Body of pancreas (tissue), 4 donors: ENCODE measurements at regions not wholly inside any gene's neighbourhood (a gene's known extent, or its start where the extent isn't known, plus 50 kb on each side); places are given as distances from the start of the nearest gene placed in this dataset.

Experiments
- ATAC-seq: fragments of 150-250 bp; one replicate; pipeline ENCODE4 v1.9.1; 2016
- DNase-seq, 4 donors: peaks; one replicate each; pipeline ENCODE4 v3.0.0-alpha.2; 2019
- H3K27ac ChIP-seq, 4 donors: fragments of 200-600 bp; sonication (generic); 1 replicate in 3 of 4; 2 replicates in 1 of 4; pipeline versions ENCODE4 v1.5.1 to v1.6.1; 2016 to 2019; ENCODE audit warnings: mild to moderate bottlenecking in 1 of 4, mixed read lengths in 1 of 4, moderate library complexity in 1 of 4
- H3K27me3 ChIP-seq, 2 donors: fragments of 200-600 bp; sonication (generic); one replicate each; pipeline ENCODE4 v1.6.0; 2016; ENCODE audit warnings: mild to moderate bottlenecking in 1 of 2
- H3K36me3 ChIP-seq, 2 donors: fragments of 200-600 bp; sonication (generic); replicated peaks in 1 of 2; 2 replicates each; pipeline ENCODE4 v1.5.1; 2016; ENCODE audit warnings: low read depth in 2 of 2; ENCODE audit not compliant: insufficient read depth in 1 of 2
- H3K4me1 ChIP-seq: fragments of 200-600 bp; sonication (generic); one replicate; pipeline ENCODE4 v1.6.0; 2016
- H3K4me3 ChIP-seq, 2 donors: fragments of 200-600 bp; sonication (generic); 1 replicate in 1 of 2; 2 replicates in 1 of 2; pipeline ENCODE4 v1.5.1; 2016 to 2019
- H3K9me3 ChIP-seq, 3 donors: fragments of 200-600 bp; sonication (generic); 1 replicate in 2 of 3; 2 replicates in 1 of 3; pipeline ENCODE4 v1.5.1; 2016
- CTCF ChIP-seq, 7 experiments: fragments of 450-650 bp in 4 of 7; fragments of 200-600 bp in 3 of 7; sonication (generic) in 3 of 7; IDR thresholded peaks; one replicate each; pipeline ENCODE4 v1.5.1; 2016 to 2019; ENCODE audit warnings: antibody characterized with exemption in 7 of 7
- POLR2A ChIP-seq, 3 donors: fragments of 450-650 bp; IDR thresholded peaks; one replicate each; pipeline ENCODE4 v1.6.1; 2016; ENCODE audit warnings: antibody characterized with exemption in 3 of 3, mild to moderate bottlenecking in 2 of 3
- WGBS, 2 donors: methylation state at CpG; one replicate each; pipeline ENCODE4 v1.1.5; 2017; 5-methylcytosine and 5-hydroxymethylcytosine counted together
- intact Hi-C: fragments of 100-400 bp; cut with DNase I; formaldehyde crosslinking; loops from one replicate; pipeline ENCODE4 v1.15.1; 2023

DNA sequence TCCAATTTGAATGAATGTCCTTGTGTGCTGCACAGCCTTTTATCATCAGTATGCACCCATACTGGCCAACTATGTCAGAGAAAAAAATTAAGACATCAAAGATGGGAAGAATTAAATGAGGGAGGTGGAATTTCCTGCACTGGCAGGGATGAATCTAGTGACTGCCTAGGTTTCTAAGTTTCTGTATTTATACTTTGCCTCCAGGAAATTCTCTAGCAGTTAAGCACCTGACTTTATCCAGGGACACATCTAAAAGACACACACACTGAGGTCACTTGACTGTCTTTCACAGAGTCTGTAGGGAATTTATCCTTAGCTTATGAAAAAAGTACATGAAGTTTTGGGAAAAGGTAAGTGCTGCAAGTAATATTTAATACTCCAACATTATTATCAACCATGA, 636.5 kb upstream of the PTCHD4 start:
- no peaks in the 10 kb centered on the region for H3K4me1 ChIP-seq
- H3K9me3 ChIP-seq: no peaks in the 10 kb centered on the region
- H3K36me3 ChIP-seq: no peaks in the 10 kb centered on the region
- TF ChIP-seq POLR2A (IDR thresholded peaks at IDR 0.05) (no peak), CTCF (IDR thresholded peaks at IDR 0.05) (no peak)
- no peak for ATAC-seq
- intact Hi-C loops: no loop called here
- H3K27ac ChIP-seq: no peak overlapping the region
- DNase-seq: no peak
- H3K27me3 ChIP-seq: no peaks in the 10 kb centered on the region
- H3K4me3 ChIP-seq: no peak overlapping the region

GRCh38 chr6:48747040-48747439, 636.0 kb upstream of the PTCHD4 start:
- Histone ChIP-seq H3K36me3 (no peaks in the 10 kb centered on the region), H3K27me3 (no peaks in the 10 kb centered on the region), H3K4me1 (no peaks in the 10 kb centered on the region), H3K27ac (no peak overlapping the region), H3K9me3 (no peaks in the 10 kb centered on the region), H3K4me3 (no peak overlapping the region)
- no peak for ATAC-seq
- TF ChIP-seq POLR2A (IDR thresholded peaks at IDR 0.05) (no peak), CTCF (IDR thresholded peaks at IDR 0.05) (no peak)
- intact Hi-C loops: no loop called here
- WGBS, 2 donors: 38 to 41% methylated on average over 2 of the region's 2 CpGs
- DNase-seq: no peak

- Histone ChIP-seq H3K9me3 (no peaks in the 10 kb centered on the region), H3K36me3 (no peaks in the 10 kb centered on the region), H3K4me1 (no peaks in the 10 kb centered on the region), H3K27ac (no peak overlapping the region), H3K4me3 (no peak overlapping the region), H3K27me3 (no peaks in the 10 kb centered on the region)
- intact Hi-C loops: no loop called here
- no peak for DNase-seq
- TF ChIP-seq CTCF (IDR thresholded peaks at IDR 0.05): no peak
- TF ChIP-seq POLR2A (IDR thresholded peaks at IDR 0.05): no peak
- ATAC-seq: no peak
These were observed 634.0 kb upstream of the PTCHD4 start for GRCh38 chr6:48744948-48745347.

DNA sequence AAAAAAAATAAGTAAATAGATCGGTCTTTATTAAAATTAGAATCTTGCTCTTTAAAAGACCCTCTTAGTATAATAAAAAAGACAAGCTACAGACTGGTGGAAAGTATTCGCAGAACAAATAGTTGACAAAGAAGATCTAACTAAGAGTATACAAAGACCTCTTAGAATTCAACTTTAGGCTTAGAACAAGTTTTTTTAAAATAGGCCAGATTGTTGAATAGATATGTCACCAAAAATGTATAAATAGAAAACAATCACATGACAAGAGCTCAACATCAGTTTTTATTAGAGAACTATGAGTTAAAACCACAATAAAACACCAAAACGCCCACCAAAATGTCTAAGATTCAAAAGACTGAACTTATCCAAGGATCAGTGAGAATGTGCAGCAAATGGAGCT, 632.7 kb upstream of the PTCHD4 start:
- WGBS, 2 donors: 66% methylated on average over 3 of the region's 3 CpGs
- no peaks in the 10 kb centered on the region for H3K27me3 ChIP-seq
- H3K4me3 ChIP-seq: no peak overlapping the region
- no peaks in the 10 kb centered on the region for H3K36me3 ChIP-seq
- H3K9me3 ChIP-seq: no peaks in the 10 kb centered on the region
- ATAC-seq (no peak), DNase-seq (no peak)
- no peak for TF ChIP-seq POLR2A (IDR thresholded peaks at IDR 0.05)
- TF ChIP-seq CTCF (IDR thresholded peaks at IDR 0.05): no peak
- H3K4me1 ChIP-seq: no peaks in the 10 kb centered on the region
- intact Hi-C loops: no loop called here
- no peak overlapping the region for H3K27ac ChIP-seq

GRCh38 chr6:48736501-48737206, 625.7 kb upstream of the PTCHD4 start:
- WGBS, 2 donors: 43 to 45% methylated on average over 2 of the region's 2 CpGs
- ATAC-seq: no peak
- Histone ChIP-seq H3K4me1 (no peaks in the 10 kb centered on the region), H3K27ac (no peak overlapping the region), H3K36me3 (no peaks in the 10 kb centered on the region), H3K27me3 (no peaks in the 10 kb centered on the region), H3K9me3 (no peaks in the 10 kb centered on the region), H3K4me3 (no peak overlapping the region)
- TF ChIP-seq POLR2A (IDR thresholded peaks at IDR 0.05): no peak
- TF ChIP-seq CTCF (IDR thresholded peaks at IDR 0.05): no peak
- intact Hi-C loops: no loop called here
- no peak for DNase-seq
